Hepatocyte (in vitro differentiated cells): ENCODE measurements at regions not wholly inside any gene's neighbourhood (a gene's known extent, or its start where the extent isn't known, plus 50 kb on each side); places are given as distances from the start of the nearest gene placed in this dataset.

Experiments used
- EZH2phosphoT487 ChIP-seq: fragments of 200-600 bp; sonication (generic); IDR thresholded peaks from one replicate; pipeline ENCODE4 v1.6.1; 2018; ENCODE audit warnings: antibody characterized with exemption, mild to moderate bottlenecking, low read depth, moderate library complexity; ENCODE audit not compliant: unreplicated experiment, severe bottlenecking
- TF ChIP-seq, protein P1 (sequence below): fragments of 200-600 bp; sonication (generic); IDR thresholded peaks from 2 replicates; pipeline ENCODE4 v1.5.1; 2016; ENCODE audit warnings: antibody characterized with exemption, mild to moderate bottlenecking; ENCODE audit not compliant: poor library complexity

DNA sequence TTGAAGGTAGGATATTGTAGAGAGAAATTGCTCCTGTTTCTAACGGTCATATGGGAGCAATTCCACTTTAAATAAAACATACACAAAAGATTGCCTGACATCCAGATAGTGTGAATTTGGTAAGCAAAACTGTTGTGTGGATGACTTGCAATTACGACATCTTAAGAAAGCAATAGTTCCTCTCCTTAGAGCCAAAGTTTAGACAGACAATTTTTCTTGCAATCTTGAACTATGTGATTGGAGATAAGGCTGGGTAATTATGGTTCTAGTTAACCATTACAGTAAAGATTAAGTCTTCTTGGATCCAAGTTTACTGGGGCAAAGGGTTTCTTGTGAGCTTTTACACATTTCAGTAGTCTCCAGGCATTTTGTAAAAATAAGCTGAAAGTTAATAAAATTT is 1080.6 kb upstream of the CDH6 start:
- TF ChIP-seq, protein P1, sequence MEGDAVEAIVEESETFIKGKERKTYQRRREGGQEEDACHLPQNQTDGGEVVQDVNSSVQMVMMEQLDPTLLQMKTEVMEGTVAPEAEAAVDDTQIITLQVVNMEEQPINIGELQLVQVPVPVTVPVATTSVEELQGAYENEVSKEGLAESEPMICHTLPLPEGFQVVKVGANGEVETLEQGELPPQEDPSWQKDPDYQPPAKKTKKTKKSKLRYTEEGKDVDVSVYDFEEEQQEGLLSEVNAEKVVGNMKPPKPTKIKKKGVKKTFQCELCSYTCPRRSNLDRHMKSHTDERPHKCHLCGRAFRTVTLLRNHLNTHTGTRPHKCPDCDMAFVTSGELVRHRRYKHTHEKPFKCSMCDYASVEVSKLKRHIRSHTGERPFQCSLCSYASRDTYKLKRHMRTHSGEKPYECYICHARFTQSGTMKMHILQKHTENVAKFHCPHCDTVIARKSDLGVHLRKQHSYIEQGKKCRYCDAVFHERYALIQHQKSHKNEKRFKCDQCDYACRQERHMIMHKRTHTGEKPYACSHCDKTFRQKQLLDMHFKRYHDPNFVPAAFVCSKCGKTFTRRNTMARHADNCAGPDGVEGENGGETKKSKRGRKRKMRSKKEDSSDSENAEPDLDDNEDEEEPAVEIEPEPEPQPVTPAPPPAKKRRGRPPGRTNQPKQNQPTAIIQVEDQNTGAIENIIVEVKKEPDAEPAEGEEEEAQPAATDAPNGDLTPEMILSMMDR, result no peak
- TF ChIP-seq EZH2phosphoT487, result no peak
